B cell (primary cell): ENCODE measurements at regions not wholly inside any gene's neighbourhood (a gene's known extent, or its start where the extent isn't known, plus 50 kb on each side); places are given as distances from the start of the nearest gene placed in this dataset.
"Not testable (repeated sequence)": the region's sequence is repeated elsewhere in the genome, so short reads cannot be mapped to it uniquely, and the experiment has no call there.

Source experiments
- ATAC-seq: fragments of 200-7000 bp; cut with Tn5 transposase; one replicate; pipeline ENCODE4 v1.10.0; 2021; ENCODE audit warnings: low read depth, mild to moderate bottlenecking, moderate number of reproducible peaks, moderate library complexity
- CTCF ChIA-PET: fragments of 350-600 bp; sonication (Branson Sonifier 250); formaldehyde crosslinking; loops from one replicate; lab custom pipeline; 2021; ENCODE audit warnings: antibody characterized with exemption, inconsistent platforms; lab: Charles Lee
- POLR2A ChIA-PET: fragments of 350-600 bp; sonication (Branson Sonifier 250); formaldehyde crosslinking; loops from one replicate; lab custom pipeline; 2021; ENCODE audit warnings: antibody characterized with exemption; lab: Charles Lee
- DNase-seq: peaks from one replicate; pipeline ENCODE4 v3.0.0; 2013
- H2AFZ ChIP-seq: 2 replicates; pipeline ENCODE4 v1.6.1; 2012; ENCODE audit warnings: mild to moderate bottlenecking, low read depth, low read length; ENCODE audit not compliant: insufficient read depth, poor library complexity, severe bottlenecking
- H3K27ac ChIP-seq, 2 donors: 1 replicate in 1 of 2; 2 replicates in 1 of 2; pipeline ENCODE4 v1.5.1; 2012 to 2013; ENCODE audit warnings: low read length in 2 of 2, mild to moderate bottlenecking in 2 of 2, moderate library complexity in 1 of 2
- H3K27me3 ChIP-seq, 4 experiments: fragments of 200-600 bp in 1 of 4; sonication (generic) in 1 of 4; replicated peaks in 1 of 4; 1 replicate in 2 of 4; 2 replicates in 2 of 4; pipeline versions ENCODE4 v1.6.1 to v1.7.0; 2013 to 2016; ENCODE audit warnings: low read length in 3 of 4, mild to moderate bottlenecking in 2 of 4, mixed read lengths in 1 of 4, moderate library complexity in 1 of 4; ENCODE audit not compliant: insufficient read depth in 4 of 4, control insufficient read depth in 3 of 4; ENCODE audit errors: control extremely low read depth in 1 of 4
- H3K36me3 ChIP-seq, 2 experiments: replicated peaks in 1 of 2; 1 replicate in 1 of 2; 2 replicates in 1 of 2; pipeline versions ENCODE4 v1.6.1 to v1.7.1; 2013; ENCODE audit warnings: low read length in 1 of 2; ENCODE audit not compliant: insufficient read depth in 2 of 2, control insufficient read depth in 1 of 2; ENCODE audit errors: control extremely low read depth in 1 of 2, extremely low read depth in 1 of 2
- H3K4me1 ChIP-seq, 2 donors: fragments of 200-600 bp in 1 of 2; sonication (generic) in 1 of 2; 1 replicate in 1 of 2; 2 replicates in 1 of 2; pipeline versions ENCODE4 v1.5.1 to v1.6.1; 2013 to 2017; ENCODE audit warnings: low read length in 2 of 2; ENCODE audit not compliant: control insufficient read depth in 2 of 2, insufficient read depth in 2 of 2
- H3K4me2 ChIP-seq: replicated peaks from 2 replicates; pipeline ENCODE3; 2012; ENCODE audit warnings: mild to moderate bottlenecking, low read depth, low read length; ENCODE audit not compliant: poor library complexity, severe bottlenecking
- H3K4me3 ChIP-seq, 5 experiments: fragments of 200-600 bp in 1 of 5; sonication (generic) in 1 of 5; 1 replicate in 3 of 5; 2 replicates in 2 of 5; pipeline versions ENCODE4 v1.5.1 to v1.7.0; 2011 to 2016; ENCODE audit warnings: low read length in 4 of 5, mild to moderate bottlenecking in 4 of 5, low read depth in 2 of 5, control low read depth in 1 of 5, moderate library complexity in 1 of 5; ENCODE audit not compliant: insufficient read depth in 1 of 5; ENCODE audit errors: control extremely low read depth in 1 of 5, extremely low read depth in 1 of 5
- H3K79me2 ChIP-seq: fragments of 200-600 bp; sonication (generic); one replicate; pipeline ENCODE4 v1.6.0; 2016; ENCODE audit warnings: low read length; ENCODE audit not compliant: control insufficient read depth, insufficient read depth
- H3K9ac ChIP-seq: fragments of 200-600 bp; sonication (generic); 2 replicates; pipeline ENCODE4 v1.6.1; 2017; ENCODE audit warnings: mild to moderate bottlenecking, low read length, moderate library complexity
- H3K9me3 ChIP-seq, 3 donors: one replicate each; pipeline versions ENCODE4 v1.6.1 to v1.7.1; 2013; ENCODE audit warnings: low read length in 2 of 3; ENCODE audit not compliant: control insufficient read depth in 2 of 3, insufficient read depth in 1 of 3; ENCODE audit errors: control extremely low read depth in 1 of 3
- H4K20me1 ChIP-seq: 2 replicates; pipeline ENCODE4 v1.6.0; 2012; ENCODE audit warnings: mild to moderate bottlenecking, low read length; ENCODE audit not compliant: insufficient read depth, control insufficient read depth, poor library complexity, severe bottlenecking
- H3K27ac Mint-ChIP-seq: one replicate; pipeline ENCODE4 v1.8.0; 2021; ENCODE audit warnings: mixed read lengths
- H3K27me3 Mint-ChIP-seq: one replicate; pipeline ENCODE4 v1.8.0; 2021; ENCODE audit warnings: mixed read lengths
- H3K4me1 Mint-ChIP-seq: one replicate; pipeline ENCODE4 v1.8.0; 2021; ENCODE audit warnings: mixed read lengths
- H3K4me3 Mint-ChIP-seq: one replicate; pipeline ENCODE4 v1.8.0; 2021; ENCODE audit warnings: mixed read lengths
- H3K9me3 Mint-ChIP-seq: one replicate; pipeline ENCODE4 v1.8.0; 2022; ENCODE audit warnings: mixed read lengths; ENCODE audit not compliant: insufficient read depth
- EZH2 ChIP-seq: IDR thresholded peaks from 2 replicates; pipeline ENCODE4 v1.6.1; 2012; ENCODE audit warnings: borderline replicate concordance, low read depth, mild to moderate bottlenecking, moderate library complexity, low read length; ENCODE audit not compliant: insufficient read depth, poor library complexity, severe bottlenecking
- WGBS: methylation state at CpG from one replicate; pipeline ENCODE4 v1.1.5; 2013; ENCODE audit warnings: missing lambda C conversion rate; ENCODE audit not compliant: insufficient coverage; 5-methylcytosine and 5-hydroxymethylcytosine counted together
- intact Hi-C: fragments of 100-400 bp; cut with micrococcal nuclease; formaldehyde crosslinking; loops from one replicate; pipeline ENCODE4 v1.10.0; 2022
- TF ChIP-seq, protein P1 (sequence below): fragments of 200-600 bp; IDR thresholded peaks from one replicate; pipeline ENCODE4 v1.8.0; 2022; ENCODE audit warnings: antibody characterized with exemption, mild to moderate bottlenecking

DNA sequence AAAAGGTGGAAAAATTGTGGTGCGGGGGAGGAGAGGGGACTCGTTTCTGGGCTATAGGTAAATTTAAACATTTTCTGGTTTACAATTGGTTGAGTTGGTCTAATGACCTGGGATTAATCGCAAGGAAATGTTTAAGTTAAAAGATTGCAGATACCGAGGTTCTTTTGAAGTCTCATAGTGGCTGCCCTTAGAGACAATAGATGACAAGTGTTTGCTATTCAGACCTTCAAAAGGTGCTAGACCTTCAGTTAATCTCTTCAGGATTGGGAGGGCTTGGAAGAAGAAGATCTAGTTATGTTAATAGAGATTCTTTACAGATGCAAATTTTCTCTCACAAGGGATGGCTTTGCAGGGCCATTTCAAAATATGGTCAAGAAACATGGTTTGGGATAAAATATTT, 2286.1 kb upstream of the AGA start:
- Histone ChIP-seq H3K79me2 (no peaks in the 10 kb centered on the region), H3K4me1 (no peaks in the 10 kb centered on the region), H3K4me2 (no peak overlapping the region), H3K9me3 (no peaks in the 10 kb centered on the region), H3K27me3 (no peaks in the 10 kb centered on the region), H3K36me3 (no peaks in the 10 kb centered on the region), H3K4me3 (no peak overlapping the region), H3K9ac (no peak overlapping the region), H3K27ac (no peak overlapping the region), H2AFZ (no peak overlapping the region), H4K20me1 (no peaks in the 10 kb centered on the region)
- intact Hi-C loops, result no loop called here
- ChIA-PET CTCF (no interaction called here), POLR2A (no interaction called here)
- Mint-ChIP-seq H3K4me1 (no peaks in the 10 kb centered on the region), H3K27me3 (no peaks in the 10 kb centered on the region), H3K9me3 (peaks cover 3% of the 10 kb centered on the region), H3K4me3 (no peak overlapping the region), H3K27ac (no peak overlapping the region)
- WGBS, result 91% methylated on average over 4 of the region's 4 CpGs
- ATAC-seq (no peak), DNase-seq (no peak)
- TF ChIP-seq, protein P1, sequence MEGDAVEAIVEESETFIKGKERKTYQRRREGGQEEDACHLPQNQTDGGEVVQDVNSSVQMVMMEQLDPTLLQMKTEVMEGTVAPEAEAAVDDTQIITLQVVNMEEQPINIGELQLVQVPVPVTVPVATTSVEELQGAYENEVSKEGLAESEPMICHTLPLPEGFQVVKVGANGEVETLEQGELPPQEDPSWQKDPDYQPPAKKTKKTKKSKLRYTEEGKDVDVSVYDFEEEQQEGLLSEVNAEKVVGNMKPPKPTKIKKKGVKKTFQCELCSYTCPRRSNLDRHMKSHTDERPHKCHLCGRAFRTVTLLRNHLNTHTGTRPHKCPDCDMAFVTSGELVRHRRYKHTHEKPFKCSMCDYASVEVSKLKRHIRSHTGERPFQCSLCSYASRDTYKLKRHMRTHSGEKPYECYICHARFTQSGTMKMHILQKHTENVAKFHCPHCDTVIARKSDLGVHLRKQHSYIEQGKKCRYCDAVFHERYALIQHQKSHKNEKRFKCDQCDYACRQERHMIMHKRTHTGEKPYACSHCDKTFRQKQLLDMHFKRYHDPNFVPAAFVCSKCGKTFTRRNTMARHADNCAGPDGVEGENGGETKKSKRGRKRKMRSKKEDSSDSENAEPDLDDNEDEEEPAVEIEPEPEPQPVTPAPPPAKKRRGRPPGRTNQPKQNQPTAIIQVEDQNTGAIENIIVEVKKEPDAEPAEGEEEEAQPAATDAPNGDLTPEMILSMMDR, result no peak
- no peak for TF ChIP-seq EZH2

DNA sequence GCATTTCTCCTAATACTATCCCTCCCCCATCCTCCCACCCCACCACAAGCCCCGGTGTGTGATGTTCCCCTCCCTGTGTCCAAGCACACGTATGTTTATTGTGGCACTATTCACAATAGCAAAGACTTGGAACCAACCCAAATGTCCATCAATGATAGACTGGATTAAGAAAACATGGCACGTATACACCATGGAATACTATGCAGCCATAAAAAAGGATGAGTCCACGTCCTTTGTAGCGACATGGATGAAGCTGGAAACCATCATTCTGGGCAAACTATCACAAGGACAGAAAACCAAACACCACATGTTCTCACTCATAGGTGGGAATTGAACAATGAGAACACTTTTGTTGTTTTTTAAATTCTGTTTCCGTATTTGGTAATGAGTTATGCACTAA, 2294.6 kb upstream of the AGA start:
- H3K36me3 ChIP-seq, H3K27me3 ChIP-seq, H3K27me3 Mint-ChIP-seq, H3K4me3 Mint-ChIP-seq, ATAC-seq, H3K9me3 Mint-ChIP-seq, H3K27ac Mint-ChIP-seq, H4K20me1 ChIP-seq, H3K4me2 ChIP-seq, intact Hi-C loops, POLR2A ChIA-PET, H3K9me3 ChIP-seq, CTCF ChIA-PET, H3K4me1 ChIP-seq, H2AFZ ChIP-seq, DNase-seq, H3K9ac ChIP-seq, H3K4me3 ChIP-seq, H3K79me2 ChIP-seq, H3K4me1 Mint-ChIP-seq, H3K27ac ChIP-seq: not testable (repeated sequence)
- 100% methylated on average over 2 of the region's 6 CpGs for WGBS
